ENCODE measurements at regions not wholly inside any gene's neighbourhood (a gene's known extent, or its start where the extent isn't known, plus 50 kb on each side); places are given as distances from the start of the nearest gene placed in this dataset.

DNA sequence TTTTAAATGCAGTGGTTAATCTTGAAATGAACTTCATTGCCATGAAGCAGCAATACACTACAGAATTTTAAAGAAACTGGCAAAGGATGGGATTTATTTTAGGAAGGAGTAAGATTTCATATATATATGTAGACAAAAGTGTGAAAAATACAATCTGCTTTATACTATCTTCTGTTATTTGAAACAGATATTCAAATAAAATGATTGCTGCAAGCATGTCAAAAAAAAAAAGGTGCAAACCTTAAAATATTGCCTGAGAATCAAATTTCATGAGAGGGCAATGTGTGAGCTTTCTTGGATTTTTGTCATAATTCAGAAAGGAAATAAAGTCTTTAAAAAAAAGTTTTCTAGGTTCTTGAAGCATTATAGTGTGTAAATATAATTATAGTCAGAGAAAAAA, 705.0 kb upstream of the CDH10 start:
- Histone ChIP-seq H3K9me3 (peaks cover 7% of the 10 kb centered on the region), H3K4me1 (ENCODE audit: control insufficient read depth in 1 of 2, extremely low read depth in 1 of 2, insufficient read depth in 2 of 2, low read length in 2 of 2) (no peaks in the 10 kb centered on the region), H3K4me3 (ENCODE audit: control insufficient read depth in 1 of 2, extremely low read depth in 1 of 2, low read length in 1 of 2) (no peak overlapping the region), H3K27ac (ENCODE audit: low read length) (no peak overlapping the region), H3K36me3 (ENCODE audit: control insufficient read depth in 2 of 2, extremely low read depth in 1 of 2, insufficient read depth in 1 of 2, low read length in 1 of 2) (no peaks in the 10 kb centered on the region), H3K27me3 (replicated peaks in 1 of 2; ENCODE audit: control insufficient read depth in 2 of 2, extremely low read depth in 1 of 2, insufficient read depth in 2 of 2, low read length in 1 of 2) (no peaks in the 10 kb centered on the region)
- POLR2A ChIA-PET, result interaction anchor here in 1 of 2 donors (0.6 kb wide), 1 partner anchor 17 kb away, joined by 3 read pairs; no protein-coding TSS in a partner anchor
- no peak overlapping the region for H3K4me3 Mint-ChIP-seq
- no peaks in the 10 kb centered on the region for H3K27me3 Mint-ChIP-seq
- H3K9me3 Mint-ChIP-seq, result peaks cover 11 to 24% (median 11%) of the 10 kb centered on the region in 3 donors
- CTCF ChIA-PET, result no interaction called here
- no peak for ATAC-seq (replicated peaks in 1 of 4)
- no peaks in the 10 kb centered on the region for H3K36me3 Mint-ChIP-seq
- no peaks in the 10 kb centered on the region for H3K4me1 Mint-ChIP-seq
- H3K27ac Mint-ChIP-seq, result no peak overlapping the region
- no peak for DNase-seq

DNA sequence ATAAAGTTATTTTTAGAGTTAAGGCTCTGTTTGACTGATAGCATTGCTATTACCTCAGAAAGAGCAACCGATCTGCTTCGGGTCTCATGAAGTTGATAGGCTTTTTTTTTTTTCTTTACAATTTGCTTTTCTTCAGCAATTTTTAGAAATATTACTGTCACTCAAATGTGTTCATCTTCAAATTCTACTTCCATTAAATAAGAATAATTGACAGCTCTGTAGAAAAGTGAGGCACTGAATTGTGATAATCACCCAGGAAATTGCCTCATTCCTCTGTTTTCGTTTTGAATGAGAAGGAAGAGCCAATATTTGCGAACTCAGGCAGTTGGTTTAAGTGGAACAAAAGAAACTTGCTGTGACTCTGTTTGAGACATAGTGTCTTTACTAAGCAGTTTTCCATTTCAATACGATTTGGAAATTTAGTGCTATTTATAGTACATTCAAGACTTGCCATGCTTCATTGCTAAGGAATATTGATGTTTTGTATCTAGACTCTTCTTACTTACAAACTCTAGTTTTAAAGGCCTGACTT, 700.5 kb upstream of the CDH10 start:
- H3K4me1 Mint-ChIP-seq, result no peaks in the 10 kb centered on the region
- ATAC-seq (replicated peaks in 1 of 4) (no peak), DNase-seq (no peak)
- ChIA-PET CTCF (no interaction called here), POLR2A (no interaction called here)
- H3K4me1 ChIP-seq (ENCODE audit: control insufficient read depth in 1 of 2, extremely low read depth in 1 of 2, insufficient read depth in 2 of 2, low read length in 2 of 2), result no peaks in the 10 kb centered on the region
- no peaks in the 10 kb centered on the region for H3K27me3 Mint-ChIP-seq
- H3K4me3 ChIP-seq (ENCODE audit: control insufficient read depth in 1 of 2, extremely low read depth in 1 of 2, low read length in 1 of 2), result no peak overlapping the region
- H3K9me3 Mint-ChIP-seq, result peaks cover 15 to 29% (median 23%) of the 10 kb centered on the region in 3 donors
- no peaks in the 10 kb centered on the region for H3K36me3 ChIP-seq (ENCODE audit: control insufficient read depth in 2 of 2, extremely low read depth in 1 of 2, insufficient read depth in 1 of 2, low read length in 1 of 2)
- H3K4me3 Mint-ChIP-seq, result no peak overlapping the region
- H3K36me3 Mint-ChIP-seq, result no peaks in the 10 kb centered on the region
- WGBS (ENCODE audit: insufficient coverage), result 50% methylated on average over 1 of the region's 5 CpGs
- no peak overlapping the region for H3K27ac Mint-ChIP-seq
- H3K27ac ChIP-seq (ENCODE audit: low read length), result no peak overlapping the region
- H3K27me3 ChIP-seq (replicated peaks in 1 of 2; ENCODE audit: control insufficient read depth in 2 of 2, extremely low read depth in 1 of 2, insufficient read depth in 2 of 2, low read length in 1 of 2), result no peaks in the 10 kb centered on the region
- H3K9me3 ChIP-seq, result peaks cover 7% of the 10 kb centered on the region

DNA sequence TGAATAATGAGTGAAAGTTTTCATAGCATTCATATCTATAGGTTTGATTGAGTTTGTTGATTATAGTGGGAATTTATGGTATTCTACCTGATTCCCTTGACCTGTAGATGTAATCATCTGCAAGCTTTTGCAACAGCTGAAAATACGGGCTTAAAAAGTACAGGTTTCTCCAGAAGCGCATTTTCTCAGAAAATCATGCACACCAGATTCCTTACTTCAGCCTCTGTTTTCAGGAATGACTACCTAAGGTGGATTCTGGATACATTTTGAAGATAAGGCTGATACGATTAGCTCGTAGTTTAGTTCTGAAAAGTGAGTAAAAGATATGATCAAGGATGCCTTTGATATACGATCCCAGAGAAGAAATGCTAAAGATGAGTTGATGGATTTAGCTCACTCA, 694.8 kb upstream of the CDH10 start:
- Histone ChIP-seq H3K4me1 (ENCODE audit: control insufficient read depth in 1 of 2, extremely low read depth in 1 of 2, insufficient read depth in 2 of 2, low read length in 2 of 2) (no peaks in the 10 kb centered on the region), H3K36me3 (ENCODE audit: control insufficient read depth in 2 of 2, extremely low read depth in 1 of 2, insufficient read depth in 1 of 2, low read length in 1 of 2) (no peaks in the 10 kb centered on the region), H3K27ac (ENCODE audit: low read length) (no peak overlapping the region), H3K9me3 (no peaks in the 10 kb centered on the region), H3K27me3 (replicated peaks in 1 of 2; ENCODE audit: control insufficient read depth in 2 of 2, extremely low read depth in 1 of 2, insufficient read depth in 2 of 2, low read length in 1 of 2) (no peaks in the 10 kb centered on the region), H3K4me3 (ENCODE audit: control insufficient read depth in 1 of 2, extremely low read depth in 1 of 2, low read length in 1 of 2) (no peak overlapping the region)
- Mint-ChIP-seq H3K36me3 (no peaks in the 10 kb centered on the region), H3K27me3 (no peaks in the 10 kb centered on the region), H3K9me3 (peaks cover 16 to 39% (median 34%) of the 10 kb centered on the region in 3 donors), H3K4me3 (no peak overlapping the region), H3K27ac (no peak overlapping the region), H3K4me1 (no peaks in the 10 kb centered on the region)
- ChIA-PET CTCF (no interaction called here), POLR2A (no interaction called here)
- WGBS (ENCODE audit: insufficient coverage), result no CpG with 5 or more reads among the region's 5 CpGs
- DNase-seq, result no peak
- no peak for ATAC-seq (replicated peaks in 1 of 4)

DNA sequence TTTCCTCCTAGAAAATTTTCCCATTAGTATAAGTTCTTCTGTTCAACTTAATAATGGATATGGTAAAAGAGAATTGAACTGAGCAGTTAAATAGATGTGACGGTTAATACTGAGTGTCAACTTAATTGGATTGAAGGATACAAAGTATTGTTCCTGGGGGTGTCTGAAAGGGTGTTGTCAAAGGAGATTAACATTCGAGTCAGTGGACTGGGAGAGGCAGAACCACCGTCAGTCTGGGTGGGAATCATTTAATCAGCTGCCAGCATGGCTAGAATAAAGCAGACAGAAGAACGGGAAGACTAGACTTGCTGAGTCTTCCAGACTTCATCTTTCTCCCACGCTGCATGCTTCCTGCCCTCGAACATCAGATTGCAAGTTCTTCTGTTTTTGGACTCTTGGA, 689.6 kb upstream of the CDH10 start:
- Mint-ChIP-seq H3K9me3 (peaks cover 10 to 19% (median 17%) of the 10 kb centered on the region in 3 donors), H3K36me3 (no peaks in the 10 kb centered on the region), H3K27me3 (no peaks in the 10 kb centered on the region), H3K27ac (no peak overlapping the region), H3K4me1 (no peaks in the 10 kb centered on the region), H3K4me3 (no peak overlapping the region)
- 77% methylated on average over 6 of the region's 6 CpGs for WGBS (ENCODE audit: insufficient coverage)
- Histone ChIP-seq H3K4me1 (ENCODE audit: control insufficient read depth in 1 of 2, extremely low read depth in 1 of 2, insufficient read depth in 2 of 2, low read length in 2 of 2) (no peaks in the 10 kb centered on the region), H3K36me3 (ENCODE audit: control insufficient read depth in 2 of 2, extremely low read depth in 1 of 2, insufficient read depth in 1 of 2, low read length in 1 of 2) (no peaks in the 10 kb centered on the region), H3K9me3 (no peaks in the 10 kb centered on the region), H3K27me3 (replicated peaks in 1 of 2; ENCODE audit: control insufficient read depth in 2 of 2, extremely low read depth in 1 of 2, insufficient read depth in 2 of 2, low read length in 1 of 2) (no peaks in the 10 kb centered on the region), H3K27ac (ENCODE audit: low read length) (no peak overlapping the region), H3K4me3 (ENCODE audit: control insufficient read depth in 1 of 2, extremely low read depth in 1 of 2, low read length in 1 of 2) (no peak overlapping the region)
- DNase-seq (no peak), ATAC-seq (replicated peaks in 1 of 4) (no peak)
- POLR2A ChIA-PET, result no interaction called here
- CTCF ChIA-PET, result no interaction called here

DNA sequence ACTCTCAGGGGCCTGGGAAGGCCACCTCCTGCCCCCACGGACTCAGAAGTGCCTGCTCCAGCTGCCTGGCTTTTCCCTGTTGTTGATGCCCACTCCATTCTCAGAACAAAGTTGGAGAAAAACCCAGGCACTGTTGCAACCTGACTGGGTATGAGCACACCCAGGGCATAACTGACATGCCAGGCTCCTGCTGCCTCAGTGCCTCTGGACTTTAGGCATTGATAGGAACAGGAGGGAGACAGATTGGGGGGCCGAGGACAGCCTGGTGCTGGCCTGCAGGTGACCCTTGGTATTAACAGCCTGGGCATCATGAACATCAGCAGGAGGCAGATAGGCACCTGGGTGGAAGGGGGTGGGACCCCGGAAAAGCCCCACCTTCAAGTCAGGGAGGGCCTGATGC, 685.9 kb upstream of the CDH10 start:
- DNase-seq (no peak), ATAC-seq (replicated peaks in 1 of 4) (no peak)
- no peaks in the 10 kb centered on the region for H3K27me3 Mint-ChIP-seq
- no peaks in the 10 kb centered on the region for H3K4me1 Mint-ChIP-seq
- H3K27ac Mint-ChIP-seq, result no peak overlapping the region
- Histone ChIP-seq H3K4me1 (ENCODE audit: control insufficient read depth in 1 of 2, extremely low read depth in 1 of 2, insufficient read depth in 2 of 2, low read length in 2 of 2) (no peaks in the 10 kb centered on the region), H3K27ac (ENCODE audit: low read length) (no peak overlapping the region), H3K4me3 (ENCODE audit: control insufficient read depth in 1 of 2, extremely low read depth in 1 of 2, low read length in 1 of 2) (no peak overlapping the region), H3K27me3 (replicated peaks in 1 of 2; ENCODE audit: control insufficient read depth in 2 of 2, extremely low read depth in 1 of 2, insufficient read depth in 2 of 2, low read length in 1 of 2) (no peaks in the 10 kb centered on the region), H3K9me3 (no peaks in the 10 kb centered on the region), H3K36me3 (ENCODE audit: control insufficient read depth in 2 of 2, extremely low read depth in 1 of 2, insufficient read depth in 1 of 2, low read length in 1 of 2) (no peaks in the 10 kb centered on the region)
- ChIA-PET CTCF (no interaction called here), POLR2A (no interaction called here)
- no peak overlapping the region for H3K4me3 Mint-ChIP-seq
- no peaks in the 10 kb centered on the region for H3K36me3 Mint-ChIP-seq
- 54% methylated on average over 3 of the region's 3 CpGs for WGBS (ENCODE audit: insufficient coverage)
- peaks cover 3 to 16% (median 14%) of the 10 kb centered on the region in 3 donors for H3K9me3 Mint-ChIP-seq

DNA sequence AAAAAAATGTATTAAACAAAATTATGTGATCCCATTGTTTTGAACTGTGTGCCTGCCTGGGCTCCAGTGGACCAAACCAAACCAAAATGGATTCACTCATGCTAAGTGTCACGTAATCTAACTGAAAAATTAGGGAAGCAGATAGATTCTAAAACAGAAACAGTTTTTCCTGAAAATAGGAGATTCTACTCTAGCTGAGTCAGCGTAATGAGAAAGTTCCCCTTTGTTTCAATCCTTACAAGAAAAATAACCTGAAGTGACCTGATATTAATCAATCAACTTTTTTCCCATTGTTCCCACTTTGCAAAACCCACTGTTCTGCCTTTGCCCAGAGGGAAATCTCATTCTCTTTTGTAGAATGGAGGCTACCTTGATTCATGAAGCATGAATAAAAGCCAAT, 682.4 kb upstream of the CDH10 start:
- ChIA-PET CTCF (no interaction called here), POLR2A (no interaction called here)
- no peaks in the 10 kb centered on the region for H3K9me3 ChIP-seq
- no peak overlapping the region for H3K27ac ChIP-seq (ENCODE audit: low read length)
- H3K4me1 ChIP-seq (ENCODE audit: control insufficient read depth in 1 of 2, extremely low read depth in 1 of 2, insufficient read depth in 2 of 2, low read length in 2 of 2), result no peaks in the 10 kb centered on the region
- DNase-seq (no peak), ATAC-seq (replicated peaks in 1 of 4) (no peak)
- no peaks in the 10 kb centered on the region for H3K27me3 ChIP-seq (replicated peaks in 1 of 2; ENCODE audit: control insufficient read depth in 2 of 2, extremely low read depth in 1 of 2, insufficient read depth in 2 of 2, low read length in 1 of 2)
- no peak overlapping the region for H3K4me3 ChIP-seq (ENCODE audit: control insufficient read depth in 1 of 2, extremely low read depth in 1 of 2, low read length in 1 of 2)
- Mint-ChIP-seq H3K36me3 (no peaks in the 10 kb centered on the region), H3K9me3 (peaks cover 3 to 20% (median 18%) of the 10 kb centered on the region in 3 donors), H3K27ac (no peak overlapping the region), H3K27me3 (no peaks in the 10 kb centered on the region), H3K4me1 (no peaks in the 10 kb centered on the region), H3K4me3 (no peak overlapping the region)
- 29% methylated on average over 1 of the region's 2 CpGs for WGBS (ENCODE audit: insufficient coverage)
- no peaks in the 10 kb centered on the region for H3K36me3 ChIP-seq (ENCODE audit: control insufficient read depth in 2 of 2, extremely low read depth in 1 of 2, insufficient read depth in 1 of 2, low read length in 1 of 2)

DNA sequence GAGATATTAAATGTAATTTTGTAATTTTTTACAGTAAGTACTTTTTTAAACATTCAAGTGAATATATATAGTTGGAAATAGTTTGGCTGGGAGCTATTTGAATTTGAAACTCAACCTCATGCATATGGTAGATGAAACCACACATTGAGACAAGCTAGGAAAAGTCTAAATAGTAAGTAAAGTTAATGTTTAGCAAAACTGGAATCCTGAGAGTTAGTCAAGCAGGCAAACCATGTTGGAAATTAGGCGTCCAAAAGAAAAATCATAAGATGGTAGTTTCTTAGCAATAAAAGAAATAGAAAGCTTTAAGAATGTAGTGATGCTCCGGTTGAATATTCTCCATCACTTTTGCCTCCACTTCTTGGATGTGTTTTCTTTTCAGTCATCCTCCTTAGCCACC, 657.1 kb upstream of the CDH10 start:
- Mint-ChIP-seq H3K4me1 (no peaks in the 10 kb centered on the region), H3K36me3 (no peaks in the 10 kb centered on the region), H3K4me3 (no peak overlapping the region), H3K27me3 (no peaks in the 10 kb centered on the region), H3K9me3 (peaks cover 9 to 21% (median 11%) of the 10 kb centered on the region in 3 donors), H3K27ac (no peak overlapping the region)
- ChIA-PET POLR2A (no interaction called here), CTCF (interaction anchor here in 1 of 2 donors (0.8 kb wide), 1 partner anchor 11 kb away, joined by 4 read pairs; no protein-coding TSS in a partner anchor)
- no peak overlapping the region for H3K27ac ChIP-seq (ENCODE audit: low read length)
- no peaks in the 10 kb centered on the region for H3K36me3 ChIP-seq (ENCODE audit: control insufficient read depth in 2 of 2, extremely low read depth in 1 of 2, insufficient read depth in 1 of 2, low read length in 1 of 2)
- H3K4me3 ChIP-seq (ENCODE audit: control insufficient read depth in 1 of 2, extremely low read depth in 1 of 2, low read length in 1 of 2), result no peak overlapping the region
- no peaks in the 10 kb centered on the region for H3K4me1 ChIP-seq (ENCODE audit: control insufficient read depth in 1 of 2, extremely low read depth in 1 of 2, insufficient read depth in 2 of 2, low read length in 2 of 2)
- WGBS (ENCODE audit: insufficient coverage), result no CpG with 5 or more reads among the region's 2 CpGs
- DNase-seq (no peak), ATAC-seq (replicated peaks in 1 of 4) (no peak)
- H3K27me3 ChIP-seq (replicated peaks in 1 of 2; ENCODE audit: control insufficient read depth in 2 of 2, extremely low read depth in 1 of 2, insufficient read depth in 2 of 2, low read length in 1 of 2), result no peaks in the 10 kb centered on the region
- no peaks in the 10 kb centered on the region for H3K9me3 ChIP-seq
